GM20431 (cell line): ENCODE measurements at regions not wholly inside any gene's neighbourhood (a gene's known extent, or its start where the extent isn't known, plus 50 kb on each side); places are given as distances from the start of the nearest gene placed in this dataset.

Source experiments
- in situ Hi-C: fragments of 300-500 bp; cut with MseI, MboI; formaldehyde crosslinking; loops from one replicate; pipeline ENCODE4 v1.15.0; 2020; ENCODE audit warnings: low sequenced_read_pairs; ENCODE audit not compliant: unreplicated experiment

- in situ Hi-C loops = no loop called here
Measured at GRCh38 chr13:40404967-40405716, 261.3 kb downstream of the FOXO1 start.

GRCh38 chr13:40406405-40407120 lies 259.9 kb downstream of the FOXO1 start:
- in situ Hi-C loops = no loop called here

- in situ Hi-C loops = no loop called here
Measured at GRCh38 chr13:40407567-40407966, 258.9 kb downstream of the FOXO1 start.

- in situ Hi-C loops = no loop called here
Measured at GRCh38 chr13:40408602-40409001, 257.8 kb downstream of the FOXO1 start.

GRCh38 chr13:40409278-40409677 lies 257.2 kb downstream of the FOXO1 start:
- in situ Hi-C loops = no loop called here

- in situ Hi-C loops = no loop called here
Measured at GRCh38 chr13:40410315-40410714, 256.1 kb downstream of the FOXO1 start.

- in situ Hi-C loops = no loop called here
Measured at GRCh38 chr13:40420160-40420740, 246.2 kb downstream of the FOXO1 start.

GRCh38 chr13:40422588-40423235 lies 243.7 kb downstream of the FOXO1 start:
- in situ Hi-C loops = no loop called here

- in situ Hi-C loops = no loop called here
Measured at GRCh38 chr13:40428354-40428753, 238.1 kb downstream of the FOXO1 start.

- in situ Hi-C loops = no loop called here
Measured at GRCh38 chr13:40429706-40430545, 236.5 kb downstream of the FOXO1 start.

- in situ Hi-C loops = no loop called here
Measured at GRCh38 chr13:40432018-40432978, 234.1 kb downstream of the FOXO1 start.

GRCh38 chr13:40433001-40433400 lies 233.4 kb downstream of the FOXO1 start:
- in situ Hi-C loops = no loop called here

- in situ Hi-C loops = no loop called here
Measured at GRCh38 chr13:40433577-40433976, 232.9 kb downstream of the FOXO1 start.

GRCh38 chr13:40434516-40435397 lies 231.7 kb downstream of the FOXO1 start:
- in situ Hi-C loops = no loop called here

GRCh38 chr13:40438022-40438680 lies 228.3 kb downstream of the FOXO1 start:
- in situ Hi-C loops = no loop called here

GRCh38 chr13:40438999-40439797 lies 227.2 kb downstream of the FOXO1 start:
- in situ Hi-C loops = no loop called here

GRCh38 chr13:40439928-40440327 lies 226.5 kb downstream of the FOXO1 start:
- in situ Hi-C loops = no loop called here
